Type B pancreatic cell (in vitro differentiated cells): ENCODE measurements at regions not wholly inside any gene's neighbourhood (a gene's known extent, or its start where the extent isn't known, plus 50 kb on each side); places are given as distances from the start of the nearest gene placed in this dataset.

Experiments used
- DNase-seq: peaks from one replicate; pipeline ENCODE4 v3.0.0; 2021; ENCODE audit warnings: mixed read lengths; ENCODE audit not compliant: unreplicated experiment; ENCODE audit errors: extremely low spot score
- H3K27ac Mint-ChIP-seq: 2 replicates; pipeline ENCODE4 v1.8.0; 2021; ENCODE audit warnings: mild to moderate bottlenecking, mixed read lengths
- H3K27me3 Mint-ChIP-seq: 2 replicates; pipeline ENCODE4 v1.8.0; 2021; ENCODE audit warnings: mixed read lengths
- H3K36me3 Mint-ChIP-seq: 2 replicates; pipeline ENCODE4 v1.8.0; 2021; ENCODE audit warnings: mixed read lengths
- H3K4me1 Mint-ChIP-seq: one replicate; pipeline ENCODE4 v1.8.0; 2021; ENCODE audit warnings: mixed read lengths; ENCODE audit not compliant: unreplicated experiment
- H3K4me3 Mint-ChIP-seq: 2 replicates; pipeline ENCODE4 v1.8.0; 2021; ENCODE audit warnings: mild to moderate bottlenecking, mixed read lengths
- H3K9me3 Mint-ChIP-seq: 2 replicates; pipeline ENCODE4 v1.8.0; 2021; ENCODE audit warnings: mixed read lengths
- TF ChIP-seq, protein P1 (sequence below): fragments of 200-600 bp; sonication (generic); conservative IDR thresholded peaks from 2 replicates; pipeline ENCODE4 v1.5.0; 2021; ENCODE audit warnings: antibody characterized with exemption, mild to moderate bottlenecking

DNA sequence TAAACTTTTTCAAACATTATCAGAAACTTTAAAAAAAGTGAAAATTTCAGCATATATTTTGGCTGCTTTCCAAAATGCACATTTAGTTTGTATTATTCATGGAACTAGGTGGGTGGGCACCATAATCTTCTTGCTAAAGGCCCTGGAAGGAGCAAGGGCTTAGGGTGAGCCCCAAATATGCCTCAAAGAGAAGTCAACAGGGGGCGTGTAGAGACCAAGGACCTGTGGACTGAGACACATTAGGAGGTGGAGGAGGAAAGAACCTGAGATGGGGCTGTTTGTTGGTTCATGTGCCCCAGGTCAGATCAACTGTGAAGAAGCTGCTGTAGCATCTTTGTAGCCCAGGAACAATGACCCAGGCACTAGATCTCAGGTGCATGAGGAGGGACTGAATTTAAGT lies 79.6 kb upstream of the OLFM4 start:
- Mint-ChIP-seq H3K4me1 (peaks cover 20% of the 10 kb centered on the region), H3K36me3 (no peaks in the 10 kb centered on the region)

DNA sequence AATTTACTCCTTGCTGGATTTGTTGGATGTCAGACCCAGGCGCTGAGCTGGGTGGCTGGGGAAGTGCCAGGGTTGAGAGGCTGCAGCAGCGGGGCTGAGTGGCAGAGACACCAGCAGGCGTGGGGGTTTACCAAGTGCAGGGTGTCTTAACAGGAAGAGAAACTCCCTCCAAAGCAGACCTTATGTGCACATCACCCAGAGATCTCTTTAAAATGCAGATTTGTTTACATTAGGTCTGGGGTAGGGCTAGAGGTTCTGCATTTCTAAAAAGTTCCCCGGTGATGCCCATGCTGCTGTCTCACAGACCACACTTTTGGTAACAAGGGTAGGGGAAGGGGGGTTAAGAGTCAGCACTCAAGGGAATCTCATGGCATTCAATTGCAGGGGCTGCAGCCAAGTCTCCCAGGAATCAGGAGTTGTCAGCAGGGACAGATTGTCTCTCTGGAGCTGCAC lies 80.7 kb upstream of the OLFM4 start:
- H3K27me3 Mint-ChIP-seq: peaks cover 27% of the 10 kb centered on the region
- peaks cover 19% of the 10 kb centered on the region for H3K4me1 Mint-ChIP-seq
- H3K4me3 Mint-ChIP-seq: no peak overlapping the region
- H3K36me3 Mint-ChIP-seq: no peaks in the 10 kb centered on the region
- TF ChIP-seq, protein P1, sequence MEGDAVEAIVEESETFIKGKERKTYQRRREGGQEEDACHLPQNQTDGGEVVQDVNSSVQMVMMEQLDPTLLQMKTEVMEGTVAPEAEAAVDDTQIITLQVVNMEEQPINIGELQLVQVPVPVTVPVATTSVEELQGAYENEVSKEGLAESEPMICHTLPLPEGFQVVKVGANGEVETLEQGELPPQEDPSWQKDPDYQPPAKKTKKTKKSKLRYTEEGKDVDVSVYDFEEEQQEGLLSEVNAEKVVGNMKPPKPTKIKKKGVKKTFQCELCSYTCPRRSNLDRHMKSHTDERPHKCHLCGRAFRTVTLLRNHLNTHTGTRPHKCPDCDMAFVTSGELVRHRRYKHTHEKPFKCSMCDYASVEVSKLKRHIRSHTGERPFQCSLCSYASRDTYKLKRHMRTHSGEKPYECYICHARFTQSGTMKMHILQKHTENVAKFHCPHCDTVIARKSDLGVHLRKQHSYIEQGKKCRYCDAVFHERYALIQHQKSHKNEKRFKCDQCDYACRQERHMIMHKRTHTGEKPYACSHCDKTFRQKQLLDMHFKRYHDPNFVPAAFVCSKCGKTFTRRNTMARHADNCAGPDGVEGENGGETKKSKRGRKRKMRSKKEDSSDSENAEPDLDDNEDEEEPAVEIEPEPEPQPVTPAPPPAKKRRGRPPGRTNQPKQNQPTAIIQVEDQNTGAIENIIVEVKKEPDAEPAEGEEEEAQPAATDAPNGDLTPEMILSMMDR: no peak
- peaks cover 8% of the 10 kb centered on the region for H3K9me3 Mint-ChIP-seq
- DNase-seq: no peak
- H3K27ac Mint-ChIP-seq: no peak overlapping the region

More for the DNA sequence above, 79.6 kb upstream of the OLFM4 start:
- Mint-ChIP-seq H3K27me3 (peaks cover 20% of the 10 kb centered on the region), H3K4me3 (no peak overlapping the region), H3K27ac (no peak overlapping the region), H3K9me3 (peaks cover 8% of the 10 kb centered on the region)
- TF ChIP-seq, protein P1: no peak
- no peak for DNase-seq

DNA sequence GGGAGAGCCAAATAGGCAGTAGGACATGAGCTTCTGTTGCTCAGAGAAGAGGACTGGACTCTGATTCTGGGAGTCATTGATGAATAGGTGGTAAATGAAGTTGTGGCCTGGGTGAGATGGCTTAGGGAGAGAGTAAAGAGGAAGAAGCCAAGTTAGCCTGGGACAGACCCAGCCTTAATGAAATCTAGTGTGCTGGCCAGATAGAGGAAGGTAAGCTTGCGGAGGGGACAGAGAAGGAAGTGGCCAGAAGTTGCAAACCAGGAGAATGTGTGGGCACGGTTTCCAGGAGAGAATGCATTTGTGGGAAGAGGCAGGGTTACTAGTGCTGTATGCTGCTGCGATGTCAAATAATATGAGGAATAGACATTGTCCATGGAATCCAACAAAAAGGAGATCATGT lies 83.3 kb upstream of the OLFM4 start:
- H3K4me3 Mint-ChIP-seq: no peak overlapping the region
- no peak overlapping the region for H3K27ac Mint-ChIP-seq
- H3K9me3 Mint-ChIP-seq: peaks cover 8% of the 10 kb centered on the region
- no peaks in the 10 kb centered on the region for H3K36me3 Mint-ChIP-seq
- no peak for DNase-seq
- peaks cover 33% of the 10 kb centered on the region for H3K27me3 Mint-ChIP-seq
- TF ChIP-seq, protein P1: no peak
- peaks cover 12% of the 10 kb centered on the region for H3K4me1 Mint-ChIP-seq

DNA sequence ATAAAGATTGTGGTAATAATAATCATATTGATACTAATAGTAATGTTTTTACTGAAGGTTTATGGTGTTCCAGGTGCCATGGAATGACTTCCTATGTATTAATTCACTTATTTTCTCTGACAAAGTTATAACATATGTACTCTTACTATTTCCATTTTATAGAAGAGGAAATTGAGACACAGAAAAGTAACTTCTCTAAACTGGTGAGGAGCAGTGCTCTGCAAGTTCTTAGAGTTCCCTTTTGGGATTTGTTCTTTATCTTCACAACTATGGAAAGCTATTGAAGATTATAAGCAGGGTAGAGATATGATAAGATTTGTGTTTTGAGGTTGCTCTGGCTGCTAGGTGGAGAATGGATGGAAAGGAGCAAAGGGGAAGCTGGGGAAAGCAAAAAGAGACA lies 83.9 kb upstream of the OLFM4 start:
- Mint-ChIP-seq H3K27me3 (peaks cover 38% of the 10 kb centered on the region), H3K9me3 (peaks cover 8% of the 10 kb centered on the region), H3K36me3 (no peaks in the 10 kb centered on the region), H3K4me3 (no peak overlapping the region), H3K27ac (no peak overlapping the region), H3K4me1 (peaks cover 6% of the 10 kb centered on the region)
- no peak for DNase-seq
- TF ChIP-seq, protein P1: no peak

DNA sequence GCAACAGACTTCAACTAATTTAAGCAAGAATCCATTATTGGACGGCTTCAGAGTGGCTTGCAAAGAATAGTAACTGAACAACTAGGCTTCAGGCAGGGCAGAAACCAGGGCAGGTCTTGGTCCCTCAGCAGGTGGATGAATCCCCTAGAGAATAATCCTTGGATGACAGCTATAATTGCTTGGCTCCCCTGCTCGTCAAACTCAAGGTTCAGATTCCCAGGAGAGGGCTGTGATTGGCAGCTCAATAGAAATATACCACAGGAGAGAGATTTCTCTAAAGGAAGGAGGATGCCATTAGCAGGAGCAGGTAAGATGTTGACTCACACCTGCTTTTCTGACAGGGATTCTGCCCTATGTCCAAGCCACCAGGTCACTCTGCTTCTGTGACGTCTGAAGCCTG lies 89.6 kb upstream of the PCDH8 start:
- DNase-seq: no peak
- Mint-ChIP-seq H3K9me3 (no peaks in the 10 kb centered on the region), H3K36me3 (no peaks in the 10 kb centered on the region), H3K4me1 (peaks cover 8% of the 10 kb centered on the region), H3K27me3 (peaks cover 37% of the 10 kb centered on the region), H3K4me3 (no peak overlapping the region), H3K27ac (no peak overlapping the region)
- TF ChIP-seq, protein P1: no peak

DNA sequence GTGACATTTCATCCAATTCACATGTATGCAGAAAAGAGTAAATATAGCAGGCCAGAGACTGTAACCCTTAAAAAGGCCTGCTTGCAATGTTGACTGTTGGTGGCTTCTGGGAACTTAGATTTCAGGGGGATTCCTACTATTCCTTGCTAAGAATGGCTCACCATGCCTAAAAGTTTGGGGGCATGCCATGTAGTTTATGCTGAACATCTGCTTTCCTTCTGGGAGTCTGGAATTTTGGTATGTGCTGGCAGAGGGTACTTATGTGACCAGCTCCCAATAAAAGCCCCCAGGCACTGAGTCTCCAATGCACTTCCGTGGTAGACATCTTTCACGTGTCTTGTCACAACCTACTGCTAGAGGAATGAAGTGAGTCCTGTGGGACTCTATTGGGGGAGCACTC lies 88.4 kb upstream of the PCDH8 start:
- Mint-ChIP-seq H3K9me3 (no peaks in the 10 kb centered on the region), H3K36me3 (no peaks in the 10 kb centered on the region), H3K4me1 (peaks cover 18% of the 10 kb centered on the region), H3K27me3 (peaks cover 30% of the 10 kb centered on the region), H3K4me3 (no peak overlapping the region), H3K27ac (no peak overlapping the region)
- no peak for DNase-seq
- TF ChIP-seq, protein P1: no peak
